GM21528 (cell line): ENCODE measurements at regions not wholly inside any gene's neighbourhood (a gene's known extent, or its start where the extent isn't known, plus 50 kb on each side); places are given as distances from the start of the nearest gene placed in this dataset.

Experiments
- ATAC-seq: cut with Tn5 transposase; IDR thresholded peaks from one replicate; pipeline ENCODE4 v1.9.1; 2021; ENCODE audit warnings: mild to moderate bottlenecking, moderate library complexity; ENCODE audit not compliant: unreplicated experiment, low FRiP score

- no peak for ATAC-seq
These were observed 1399.1 kb upstream of the PIK3C3 start for GRCh38 chr18:40555914-40556313.

- no peak for ATAC-seq
These were observed 1402.0 kb upstream of the PIK3C3 start for GRCh38 chr18:40553029-40553428.

- no peak for ATAC-seq
These were observed 1408.2 kb upstream of the PIK3C3 start for GRCh38 chr18:40546875-40547274.

- ATAC-seq: no peak
These were observed 1420.3 kb upstream of the PIK3C3 start for GRCh38 chr18:40534723-40535122.

GRCh38 chr18:40532046-40532445 is 1423.0 kb upstream of the PIK3C3 start:
- no peak for ATAC-seq

- no peak for ATAC-seq
These were observed 1424.0 kb upstream of the PIK3C3 start for GRCh38 chr18:40531051-40531450.

- ATAC-seq: no peak
These were observed 1425.6 kb upstream of the PIK3C3 start for GRCh38 chr18:40529478-40529877.

- ATAC-seq: no peak
These were observed 1430.2 kb upstream of the PIK3C3 start for GRCh38 chr18:40524881-40525280.

GRCh38 chr18:40523287-40523686 is 1431.7 kb upstream of the PIK3C3 start:
- no peak for ATAC-seq

- no peak for ATAC-seq
These were observed 1454.0 kb upstream of the PIK3C3 start for GRCh38 chr18:40501026-40501425.

- ATAC-seq: no peak
These were observed 1460.4 kb upstream of the PIK3C3 start for GRCh38 chr18:40494603-40495002.

GRCh38 chr18:40493316-40493715 is 1461.7 kb upstream of the PIK3C3 start:
- ATAC-seq: no peak

GRCh38 chr18:40489301-40489700 is 1465.7 kb upstream of the PIK3C3 start:
- ATAC-seq: no peak

- ATAC-seq: no peak
These were observed 1469.7 kb upstream of the PIK3C3 start for GRCh38 chr18:40485318-40485717.

- no peak for ATAC-seq
These were observed 1481.6 kb upstream of the PIK3C3 start for GRCh38 chr18:40473221-40474029.

- ATAC-seq: no peak
These were observed 1484.3 kb upstream of the PIK3C3 start for GRCh38 chr18:40470723-40471122.

- no peak for ATAC-seq
These were observed 1485.2 kb upstream of the PIK3C3 start for GRCh38 chr18:40469851-40470250.

- ATAC-seq: no peak
These were observed 1485.7 kb upstream of the PIK3C3 start for GRCh38 chr18:40469316-40469715.

GRCh38 chr18:40464032-40464431 is 1491.0 kb upstream of the PIK3C3 start:
- no peak for ATAC-seq

GRCh38 chr18:40453903-40454302 is 1501.1 kb upstream of the PIK3C3 start:
- ATAC-seq: no peak

GRCh38 chr18:40452599-40452998 is 1502.4 kb upstream of the PIK3C3 start:
- no peak for ATAC-seq

- no peak for ATAC-seq
These were observed 1504.3 kb upstream of the PIK3C3 start for GRCh38 chr18:40450751-40451150.

GRCh38 chr18:40447820-40448219 is 1507.2 kb upstream of the PIK3C3 start:
- no peak for ATAC-seq
